ENCODE measurements at regions not wholly inside any gene's neighbourhood (a gene's known extent, or its start where the extent isn't known, plus 50 kb on each side); places are given as distances from the start of the nearest gene placed in this dataset.

- peak; percentile 26 for DNase-seq
These were observed 149.3 kb upstream of the SHH start for GRCh38 chr7:155961241-155962190.

DNA sequence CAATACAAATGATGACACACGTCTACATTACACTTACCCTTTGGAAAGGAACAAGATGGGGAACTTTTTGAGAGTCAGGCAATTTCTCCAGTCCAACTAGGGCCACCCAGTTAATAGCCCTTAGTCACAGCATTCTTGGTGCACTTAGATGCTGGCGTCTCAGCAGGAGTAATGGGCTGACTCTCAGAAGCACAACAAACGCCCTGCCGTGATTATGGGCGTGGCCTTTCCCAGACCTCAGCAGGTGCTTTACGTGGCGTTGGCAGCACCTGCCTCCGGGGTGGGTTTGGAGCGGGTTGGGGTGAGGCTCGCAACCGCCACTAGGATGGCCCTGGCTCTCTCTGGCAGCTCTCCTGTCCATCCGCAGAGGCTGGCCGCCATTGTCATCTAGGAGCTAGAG lies 147.6 kb upstream of the SHH start:
- DNase-seq, result no peak

DNA sequence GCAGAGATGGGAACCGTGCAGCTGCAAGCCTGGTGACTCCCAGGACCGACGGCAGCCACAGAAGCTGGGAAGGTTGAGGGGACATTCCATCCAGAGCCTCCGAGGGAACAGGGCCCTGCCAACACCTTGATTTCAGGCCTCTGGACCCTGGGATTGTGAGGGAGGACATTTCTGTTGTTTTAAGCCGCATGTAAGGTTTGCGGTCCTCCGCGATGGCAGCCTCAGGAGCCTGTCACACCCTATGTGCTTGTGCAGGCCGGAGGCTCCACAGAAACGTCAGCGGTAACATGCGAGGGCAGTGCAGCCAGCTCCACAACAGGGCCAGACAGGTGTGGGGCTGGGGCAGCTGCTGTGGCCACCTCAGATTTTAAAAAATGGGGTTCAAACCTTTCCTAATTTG lies 144.7 kb upstream of the SHH start:
- no peak for DNase-seq

DNA sequence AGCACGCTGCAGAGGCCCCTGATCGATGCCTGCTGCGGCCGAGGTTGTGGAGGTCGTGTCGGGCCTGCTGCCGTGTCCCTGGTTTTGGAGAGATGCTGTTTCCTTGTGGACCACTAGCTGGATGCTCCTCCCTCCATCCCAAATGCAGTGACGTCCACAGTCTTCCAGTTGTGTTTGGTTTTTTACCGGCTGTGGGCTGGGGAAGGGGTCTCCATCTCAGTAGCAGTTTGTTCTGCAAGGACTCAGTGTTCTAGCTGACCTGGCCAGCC lies 143.0 kb upstream of the SHH start:
- no peak for DNase-seq

- no peak for DNase-seq
These were observed 142.5 kb upstream of the SHH start for GRCh38 chr7:155954550-155955366.

DNA sequence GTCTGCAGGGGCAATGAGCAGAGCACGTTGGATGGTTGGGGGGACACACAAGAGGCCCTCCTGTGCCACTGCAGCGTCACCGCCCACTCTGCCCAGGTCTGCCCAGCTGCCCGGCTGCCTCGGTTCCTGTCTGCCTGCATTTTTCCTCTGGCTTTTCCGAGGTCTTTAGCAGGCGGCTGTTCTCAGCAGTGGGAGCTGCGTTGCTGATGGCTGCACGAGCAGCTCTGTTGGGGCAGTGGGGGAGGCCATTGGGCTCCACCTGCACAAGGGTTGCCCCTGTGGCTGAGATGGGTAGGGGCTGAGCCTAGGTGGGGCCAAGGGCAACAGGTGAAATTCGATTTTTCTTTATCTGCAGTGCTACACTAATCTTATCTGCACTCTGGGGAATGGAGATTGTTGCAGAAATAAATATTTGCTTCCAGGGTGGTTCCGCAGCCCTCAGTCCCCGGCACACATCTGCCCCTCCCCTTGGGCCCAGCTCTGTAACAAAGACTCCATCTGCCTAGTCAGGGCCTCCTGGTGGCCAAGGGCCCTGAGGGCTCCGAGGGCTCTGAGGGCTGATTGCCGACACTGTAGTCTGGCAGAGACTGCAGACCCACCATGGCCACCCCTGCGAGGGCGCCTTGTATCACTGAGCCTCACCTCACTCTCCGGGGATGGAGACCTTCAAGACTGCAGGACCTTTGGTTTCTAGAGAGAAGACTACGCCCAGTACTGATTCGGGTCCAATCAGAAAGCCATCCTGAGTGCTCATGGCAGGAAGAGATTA lies 141.7 kb upstream of the SHH start:
- DNase-seq, result no peak

DNA sequence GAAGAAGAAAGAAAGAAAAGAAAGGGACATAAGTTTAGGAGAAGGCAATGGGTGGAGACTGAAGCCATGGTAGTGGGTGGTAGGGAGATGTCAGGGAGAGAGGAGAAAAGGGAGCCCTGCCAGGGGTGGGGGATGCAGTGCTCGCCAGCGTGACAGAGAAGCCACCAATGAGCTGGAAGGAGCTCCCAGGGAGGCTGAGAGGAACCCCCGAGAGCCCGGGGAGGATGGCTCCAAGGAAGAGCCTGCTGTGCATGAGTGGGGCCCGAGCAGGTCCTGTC lies 141.2 kb upstream of the SHH start:
- no peak for DNase-seq

- no peak for DNase-seq
These were observed 139.4 kb upstream of the SHH start for GRCh38 chr7:155951554-155952158.

- DNase-seq, result no peak
These were observed 138.8 kb upstream of the SHH start for GRCh38 chr7:155950898-155951553.

DNA sequence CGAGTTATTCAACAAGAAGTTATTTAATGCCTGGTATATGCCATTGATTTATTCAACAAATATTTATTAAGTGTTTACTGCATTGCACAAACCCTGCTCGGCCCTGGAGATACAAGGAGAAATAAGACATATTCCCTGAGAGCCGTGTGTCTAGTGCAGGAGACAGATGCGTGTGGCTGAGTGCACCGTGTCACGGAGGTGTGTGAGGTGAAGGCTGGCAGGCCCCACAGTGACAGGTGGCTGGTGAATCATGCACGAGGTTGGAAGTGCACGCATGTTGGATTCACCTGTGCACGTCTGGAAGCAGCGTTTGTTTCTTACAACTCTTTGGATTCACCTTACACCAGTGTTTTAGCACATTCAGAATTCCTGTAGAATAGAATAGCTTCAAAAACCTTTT lies 136.6 kb upstream of the SHH start:
- no peak for DNase-seq

GRCh38 chr7:155948423-155948822 lies 136.2 kb upstream of the SHH start:
- no peak for DNase-seq

DNA sequence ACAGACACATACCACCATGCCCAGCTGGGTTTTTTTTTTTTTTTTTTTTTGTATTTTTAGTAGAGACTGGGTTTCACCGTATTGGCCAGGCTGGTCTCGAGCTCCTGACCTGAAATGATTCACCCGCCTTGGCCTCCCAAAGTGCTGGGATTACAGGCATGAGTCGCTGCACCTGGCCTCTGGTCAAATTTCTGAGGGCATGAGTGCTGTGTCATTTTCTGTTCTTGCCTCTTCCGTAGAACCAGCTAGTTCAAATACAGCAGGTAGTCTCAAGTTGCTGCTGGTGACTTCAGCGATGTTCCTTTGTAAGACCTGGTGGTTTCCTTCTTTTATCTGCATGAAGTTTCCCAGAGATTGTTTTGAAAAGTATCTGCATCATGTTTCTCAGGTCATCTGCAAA lies 134.8 kb upstream of the SHH start:
- no peak for DNase-seq

- DNase-seq, result no peak
These were observed 133.5 kb upstream of the SHH start for GRCh38 chr7:155945670-155946325.

DNA sequence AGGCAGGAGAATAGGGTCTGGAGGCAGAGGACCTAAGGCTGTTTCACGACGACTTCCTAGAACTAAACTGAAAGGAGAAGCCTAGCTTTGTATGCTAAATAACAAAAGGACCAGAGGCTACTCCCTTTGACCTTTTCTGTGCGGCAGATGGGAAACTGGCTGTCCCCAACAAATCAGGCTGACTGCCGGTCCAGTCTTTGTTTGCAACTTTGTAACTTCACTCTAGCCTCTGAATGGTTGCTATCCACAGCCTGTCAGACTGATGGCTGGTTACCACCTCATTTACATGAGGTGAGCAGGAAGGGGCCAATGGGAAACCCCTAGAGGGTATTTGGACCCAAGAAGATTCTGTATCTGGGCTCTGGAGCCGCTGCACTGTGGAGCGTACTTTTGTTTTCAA lies 132.6 kb upstream of the SHH start:
- no peak for DNase-seq

- DNase-seq, result no peak
These were observed 131.1 kb upstream of the SHH start for GRCh38 chr7:155943251-155943899.

GRCh38 chr7:155942226-155942950 lies 130.1 kb upstream of the SHH start:
- no peak for DNase-seq

- DNase-seq, result no peak
These were observed 129.4 kb upstream of the SHH start for GRCh38 chr7:155941688-155942087.

- no peak for DNase-seq
These were observed 127.1 kb upstream of the SHH start for GRCh38 chr7:155939350-155939749.

- no peak for DNase-seq
These were observed 125.9 kb upstream of the SHH start for GRCh38 chr7:155938129-155938528.

GRCh38 chr7:155935726-155936125 lies 123.5 kb upstream of the SHH start:
- DNase-seq, result no peak

DNA sequence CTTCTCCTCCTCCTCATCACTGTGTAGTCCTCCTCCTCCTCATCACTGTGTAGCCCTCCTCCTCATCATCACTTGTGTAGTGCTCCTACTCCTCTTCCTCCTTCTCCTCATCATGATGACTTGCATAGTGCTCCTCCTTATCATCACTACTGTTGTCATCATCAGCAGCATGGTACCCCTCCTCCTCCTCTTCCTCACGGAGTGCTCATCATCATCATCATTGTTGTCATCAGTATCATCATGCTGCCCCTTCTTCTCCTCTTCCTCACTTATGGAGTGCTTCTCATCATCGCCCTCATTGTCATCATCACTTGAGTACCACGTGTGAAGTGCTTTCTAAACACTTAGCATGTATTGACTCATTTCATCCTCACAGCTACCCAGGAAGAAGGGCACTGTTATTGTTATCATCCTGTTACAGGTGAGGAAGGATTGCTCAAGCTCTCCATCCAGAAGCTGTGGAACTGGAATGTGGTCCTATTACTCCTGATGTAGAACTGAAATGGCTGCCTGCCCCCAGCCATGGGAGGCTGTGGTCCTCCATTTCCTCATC lies 122.8 kb upstream of the SHH start:
- no peak for DNase-seq
